Mucosa of descending colon (tissue), 3 donors: ENCODE measurements at regions not wholly inside any gene's neighbourhood (a gene's known extent, or its start where the extent isn't known, plus 50 kb on each side); places are given as distances from the start of the nearest gene placed in this dataset.

Source experiments
- ATAC-seq: fragments of 200-7000 bp; cut with Tn5 transposase; one replicate; pipeline ENCODE4 v1.9.1; 2020; ENCODE audit warnings: mild to moderate bottlenecking, moderate library complexity
- DNase-seq, 3 donors: peaks; one replicate each; pipeline ENCODE4 v3.0.0-alpha.2; 2020
- H3K36me3 ChIP-seq: fragments of 200-600 bp; one replicate; pipeline ENCODE4 v1.8.0; 2021; ENCODE audit warnings: low read depth, mild to moderate bottlenecking
- H3K4me1 ChIP-seq: fragments of 200-600 bp; one replicate; pipeline ENCODE4 v1.8.0; 2021; ENCODE audit warnings: low read depth, mild to moderate bottlenecking
- H3K4me3 ChIP-seq: fragments of 200-600 bp; one replicate; pipeline ENCODE4 v1.8.0; 2021; ENCODE audit warnings: mild to moderate bottlenecking
- H3K9me3 ChIP-seq: fragments of 200-600 bp; one replicate; pipeline ENCODE4 v1.8.0; 2021; ENCODE audit warnings: mild to moderate bottlenecking
- CTCF ChIP-seq: fragments of 200-600 bp; IDR thresholded peaks from one replicate; pipeline ENCODE4 v1.8.0; 2022; ENCODE audit warnings: antibody characterized with exemption, mild to moderate bottlenecking
- intact Hi-C, 2 donors: fragments of 100-400 bp; cut with DNase I in 1 of 2; cut with micrococcal nuclease in 1 of 2; formaldehyde crosslinking; loops; one replicate each; pipeline versions ENCODE4 v1.11.0 to v1.11.1; 2022; cut with DNase I, micrococcal nuclease
- donor health status: DM: no; HTN: no; CAD: no; lungs with moderate emphysema.
- donor health status: DM: no; HTN: no; CAD: no.
- donor health status: DM: no; HTN: yes; CAD: no.

GRCh38 chr11:122604621-122605020, 50.9 kb upstream of the UBASH3B start:
- no peak for ATAC-seq
- Histone ChIP-seq H3K9me3 (no peaks in the 10 kb centered on the region), H3K4me3 (no peak overlapping the region), H3K4me1 (no peaks in the 10 kb centered on the region), H3K36me3 (no peaks in the 10 kb centered on the region)
- DNase-seq, result no peak
- no peak for TF ChIP-seq CTCF
- intact Hi-C loops, result no loop called here

- ATAC-seq, result no peak
- TF ChIP-seq CTCF, result no peak
Observed at GRCh38 chr11:122601141-122602125, 54.1 kb upstream of the UBASH3B start.

DNA sequence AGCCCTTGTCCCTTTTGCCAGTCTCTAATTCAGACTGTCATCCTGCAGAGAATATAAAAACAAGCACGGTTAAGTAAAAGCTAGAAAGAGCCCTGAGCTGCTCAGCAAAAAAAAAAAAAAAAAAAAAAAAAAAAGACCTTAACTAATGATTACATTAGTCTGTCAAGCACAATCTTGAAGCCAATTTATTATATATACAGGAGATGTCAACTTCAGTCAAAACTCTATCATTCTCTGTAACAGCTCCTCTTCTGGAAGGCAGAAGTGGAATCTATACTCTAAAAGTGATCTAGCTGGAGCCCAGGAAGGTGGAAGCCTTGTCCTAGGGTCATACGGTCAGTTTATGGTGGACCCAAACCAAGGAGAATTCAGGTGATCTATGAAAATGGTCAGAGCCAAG, 55.2 kb upstream of the UBASH3B start:
- H3K36me3 ChIP-seq, result no peaks in the 10 kb centered on the region
- intact Hi-C loops, result no loop called here
- DNase-seq (no peak), ATAC-seq (no peak)
- H3K9me3 ChIP-seq, result no peaks in the 10 kb centered on the region
- TF ChIP-seq CTCF, result no peak
- no peaks in the 10 kb centered on the region for H3K4me1 ChIP-seq
- no peak overlapping the region for H3K4me3 ChIP-seq

More at GRCh38 chr11:122601141-122602125, 54.1 kb upstream of the UBASH3B start:
- intact Hi-C loops, result no loop called here
- Histone ChIP-seq H3K36me3 (no peaks in the 10 kb centered on the region), H3K4me3 (no peak overlapping the region), H3K9me3 (no peaks in the 10 kb centered on the region), H3K4me1 (no peaks in the 10 kb centered on the region)
- DNase-seq, result no peak

GRCh38 chr11:122599434-122599833, 56.1 kb upstream of the UBASH3B start:
- Histone ChIP-seq H3K36me3 (no peaks in the 10 kb centered on the region), H3K4me3 (no peak overlapping the region), H3K4me1 (no peaks in the 10 kb centered on the region), H3K9me3 (no peaks in the 10 kb centered on the region)
- DNase-seq (no peak), ATAC-seq (no peak)
- intact Hi-C loops, result no loop called here
- no peak for TF ChIP-seq CTCF

GRCh38 chr11:122598971-122599370, 56.6 kb upstream of the UBASH3B start:
- no peak overlapping the region for H3K4me3 ChIP-seq
- intact Hi-C loops, result no loop called here
- H3K9me3 ChIP-seq, result no peaks in the 10 kb centered on the region
- TF ChIP-seq CTCF, result no peak
- no peaks in the 10 kb centered on the region for H3K36me3 ChIP-seq
- ATAC-seq, result no peak
- no peaks in the 10 kb centered on the region for H3K4me1 ChIP-seq
- no peak for DNase-seq
